HG03045 (cell line): ENCODE measurements at regions not wholly inside any gene's neighbourhood (a gene's known extent, or its start where the extent isn't known, plus 50 kb on each side); places are given as distances from the start of the nearest gene placed in this dataset.

ENCODE experiments used
- ATAC-seq: cut with Tn5 transposase; IDR thresholded peaks from one replicate; pipeline ENCODE4 v1.9.1; 2021; ENCODE audit warnings: mild to moderate bottlenecking, moderate library complexity; ENCODE audit not compliant: unreplicated experiment

GRCh38 chr11:103530257-103530656 lies 421.0 kb downstream of the DYNC2H1 start:
- no peak for ATAC-seq

- ATAC-seq, result no peak
These were observed 423.0 kb downstream of the DYNC2H1 start for GRCh38 chr11:103532133-103532788.

GRCh38 chr11:103534191-103534590 lies 425.0 kb downstream of the DYNC2H1 start:
- ATAC-seq, result no peak

- ATAC-seq, result no peak
These were observed 425.7 kb downstream of the DYNC2H1 start for GRCh38 chr11:103534959-103535358.

GRCh38 chr11:103536335-103536722 lies 427.1 kb downstream of the DYNC2H1 start:
- no peak for ATAC-seq

- ATAC-seq, result no peak
These were observed 428.8 kb downstream of the DYNC2H1 start for GRCh38 chr11:103537904-103538502.

- ATAC-seq, result no peak
These were observed 429.9 kb downstream of the DYNC2H1 start for GRCh38 chr11:103539166-103539565.

GRCh38 chr11:103541186-103541795 lies 432.1 kb downstream of the DYNC2H1 start:
- ATAC-seq, result no peak

- ATAC-seq, result no peak
These were observed 433.6 kb downstream of the DYNC2H1 start for GRCh38 chr11:103542851-103543250.

- no peak for ATAC-seq
These were observed 434.2 kb downstream of the DYNC2H1 start for GRCh38 chr11:103543456-103543855.

- ATAC-seq, result no peak
These were observed 435.6 kb downstream of the DYNC2H1 start for GRCh38 chr11:103544874-103545273.

- ATAC-seq, result no peak
These were observed 436.3 kb downstream of the DYNC2H1 start for GRCh38 chr11:103545551-103545950.

- ATAC-seq, result no peak
These were observed 437.0 kb downstream of the DYNC2H1 start for GRCh38 chr11:103546236-103546635.

- ATAC-seq, result no peak
These were observed 437.8 kb downstream of the DYNC2H1 start for GRCh38 chr11:103547024-103547423.

GRCh38 chr11:103547691-103548090 lies 438.5 kb downstream of the DYNC2H1 start:
- ATAC-seq, result no peak

GRCh38 chr11:103548838-103549237 lies 439.6 kb downstream of the DYNC2H1 start:
- no peak for ATAC-seq

GRCh38 chr11:103550811-103551210 lies 441.6 kb downstream of the DYNC2H1 start:
- ATAC-seq, result no peak

GRCh38 chr11:103552086-103552485 lies 442.9 kb downstream of the DYNC2H1 start:
- no peak for ATAC-seq

GRCh38 chr11:103556171-103556570 lies 446.9 kb downstream of the DYNC2H1 start:
- no peak for ATAC-seq

- ATAC-seq, result no peak
These were observed 456.9 kb downstream of the DYNC2H1 start for GRCh38 chr11:103566116-103566515.

- ATAC-seq, result no peak
These were observed 454.7 kb upstream of the DDI1 start for GRCh38 chr11:103581760-103582159.

- ATAC-seq, result no peak
These were observed 454.0 kb upstream of the DDI1 start for GRCh38 chr11:103582351-103582909.
